RWPE2 (cell line): ENCODE measurements at regions not wholly inside any gene's neighbourhood (a gene's known extent, or its start where the extent isn't known, plus 50 kb on each side); places are given as distances from the start of the nearest gene placed in this dataset.
"Not testable (repeated sequence)": the region's sequence is repeated elsewhere in the genome, so short reads cannot be mapped to it uniquely, and the experiment has no call there.

ENCODE experiments used
- ATAC-seq: fragments of 200-7000 bp; cut with Tn5 transposase; 3 replicates; pipeline ENCODE4 v1.9.1; 2021; ENCODE audit warnings: low read depth
- DNase-seq: peaks from one replicate; pipeline ENCODE4 v3.0.0-alpha.2; 2020; ENCODE audit warnings: low spot score
- H3K27ac ChIP-seq: fragments of 450-650 bp; 2 replicates; pipeline ENCODE4 v1.5.1; 2017; ENCODE audit warnings: mild to moderate bottlenecking; ENCODE audit not compliant: poor library complexity, severe bottlenecking
- H3K27me3 ChIP-seq: fragments of 250-450 bp; sonication (Bioruptor Pico); 2 replicates; pipeline ENCODE4 v1.5.1; 2021; ENCODE audit warnings: mild to moderate bottlenecking, moderate library complexity; ENCODE audit not compliant: insufficient read depth, poor library complexity, severe bottlenecking
- H3K36me3 ChIP-seq: fragments of 250-450 bp; sonication (Bioruptor Pico); 2 replicates; pipeline ENCODE4 v1.5.1; 2020; ENCODE audit warnings: low read depth, mild to moderate bottlenecking, moderate library complexity
- H3K4me1 ChIP-seq: fragments of 250-450 bp; sonication (Bioruptor Pico); 2 replicates; pipeline ENCODE4 v1.5.1; 2021; ENCODE audit warnings: mild to moderate bottlenecking, moderate library complexity; ENCODE audit not compliant: insufficient read depth, poor library complexity, severe bottlenecking
- H3K4me3 ChIP-seq: fragments of 250-450 bp; sonication (Bioruptor Pico); 2 replicates; pipeline ENCODE4 v1.5.1; 2021; ENCODE audit warnings: mild to moderate bottlenecking, moderate library complexity; ENCODE audit not compliant: severe bottlenecking
- H3K9me3 ChIP-seq: fragments of 250-450 bp; sonication (Bioruptor Pico); 2 replicates; pipeline ENCODE4 v1.5.1; 2021; ENCODE audit warnings: mild to moderate bottlenecking, moderate library complexity; ENCODE audit not compliant: severe bottlenecking
- TF ChIP-seq, protein P1 (sequence below): fragments of 450-650 bp; IDR thresholded peaks from one replicate; pipeline ENCODE4 v1.5.1; 2017; ENCODE audit warnings: mild to moderate bottlenecking, moderate library complexity; ENCODE audit not compliant: poor library complexity, severe bottlenecking

DNA sequence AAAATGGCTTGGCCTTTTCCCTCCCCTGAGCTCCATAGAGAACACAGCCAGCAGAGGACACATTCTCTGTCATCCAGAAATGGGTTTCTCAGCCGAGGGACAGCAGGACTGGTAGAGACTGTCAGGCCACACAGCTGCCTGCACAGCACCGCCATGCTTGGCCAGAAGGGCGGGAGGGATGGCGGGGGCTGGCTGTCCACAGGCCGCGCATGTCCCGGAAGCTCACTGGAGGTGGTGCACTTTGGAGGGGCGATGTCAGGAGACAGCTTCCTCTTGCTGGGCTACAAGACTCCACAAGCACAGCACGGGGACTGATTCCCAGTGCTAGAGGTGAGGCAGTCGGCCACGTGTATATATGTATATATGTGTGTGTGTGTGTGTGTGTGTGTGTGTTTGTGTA lies 125.3 kb downstream of the GOLGA6L4 start:
- H3K27me3 ChIP-seq, H3K36me3 ChIP-seq, H3K9me3 ChIP-seq, H3K4me3 ChIP-seq, ATAC-seq, H3K4me1 ChIP-seq, DNase-seq, H3K27ac ChIP-seq: not testable (repeated sequence)

DNA sequence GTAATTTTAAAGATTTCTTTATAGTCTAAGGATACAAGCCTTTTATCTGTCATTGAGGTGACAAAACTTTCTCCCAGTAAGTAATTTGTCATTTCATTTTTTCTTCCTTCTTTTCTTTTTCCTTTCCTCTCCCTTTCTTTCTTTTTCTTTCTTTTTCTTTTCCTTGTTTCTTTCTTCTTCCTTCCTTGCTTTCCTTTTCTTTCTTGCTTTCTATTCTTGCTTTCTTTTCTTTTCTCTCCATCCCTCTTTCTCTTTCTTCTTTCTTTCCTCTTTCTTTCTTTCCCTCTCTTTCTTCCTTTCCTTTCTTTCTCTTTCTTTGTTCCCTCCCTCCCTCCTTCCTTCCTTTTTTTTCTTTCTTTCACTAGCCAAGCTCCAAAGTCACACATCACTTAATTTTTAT lies 148.8 kb downstream of the GOLGA6L4 start:
- not testable (repeated sequence) for H3K4me1 ChIP-seq, H3K27me3 ChIP-seq, H3K9me3 ChIP-seq, H3K36me3 ChIP-seq, DNase-seq, ATAC-seq, H3K4me3 ChIP-seq, H3K27ac ChIP-seq

DNA sequence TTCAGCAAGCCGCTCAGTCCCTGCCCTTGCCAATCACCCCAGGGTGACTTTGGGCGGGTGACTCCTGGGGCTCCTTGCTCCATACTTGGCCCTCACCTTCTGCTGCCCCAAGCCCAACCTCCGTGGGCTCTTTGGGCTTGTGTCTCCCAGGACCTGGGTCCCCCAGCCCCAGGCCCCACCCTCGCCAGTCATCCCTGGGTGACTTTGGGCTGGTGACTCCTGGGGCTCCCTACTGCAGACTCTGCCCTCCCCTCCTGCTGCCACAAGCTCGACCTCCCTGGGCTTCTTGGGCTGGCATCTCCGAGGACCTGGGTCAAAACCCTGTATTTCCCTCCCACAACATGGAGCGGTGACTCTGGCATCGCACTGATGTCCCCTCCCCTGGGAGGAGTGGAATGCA lies 151.5 kb downstream of the GOLGA6L4 start:
- TF ChIP-seq, protein P1, sequence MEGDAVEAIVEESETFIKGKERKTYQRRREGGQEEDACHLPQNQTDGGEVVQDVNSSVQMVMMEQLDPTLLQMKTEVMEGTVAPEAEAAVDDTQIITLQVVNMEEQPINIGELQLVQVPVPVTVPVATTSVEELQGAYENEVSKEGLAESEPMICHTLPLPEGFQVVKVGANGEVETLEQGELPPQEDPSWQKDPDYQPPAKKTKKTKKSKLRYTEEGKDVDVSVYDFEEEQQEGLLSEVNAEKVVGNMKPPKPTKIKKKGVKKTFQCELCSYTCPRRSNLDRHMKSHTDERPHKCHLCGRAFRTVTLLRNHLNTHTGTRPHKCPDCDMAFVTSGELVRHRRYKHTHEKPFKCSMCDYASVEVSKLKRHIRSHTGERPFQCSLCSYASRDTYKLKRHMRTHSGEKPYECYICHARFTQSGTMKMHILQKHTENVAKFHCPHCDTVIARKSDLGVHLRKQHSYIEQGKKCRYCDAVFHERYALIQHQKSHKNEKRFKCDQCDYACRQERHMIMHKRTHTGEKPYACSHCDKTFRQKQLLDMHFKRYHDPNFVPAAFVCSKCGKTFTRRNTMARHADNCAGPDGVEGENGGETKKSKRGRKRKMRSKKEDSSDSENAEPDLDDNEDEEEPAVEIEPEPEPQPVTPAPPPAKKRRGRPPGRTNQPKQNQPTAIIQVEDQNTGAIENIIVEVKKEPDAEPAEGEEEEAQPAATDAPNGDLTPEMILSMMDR = no peak
- Histone ChIP-seq H3K9me3 (no peaks in the 10 kb centered on the region), H3K4me3 (no peak overlapping the region), H3K27me3 (peaks cover 8% of the 10 kb centered on the region), H3K36me3 (no peaks in the 10 kb centered on the region), H3K4me1 (no peaks in the 10 kb centered on the region), H3K27ac (no peak overlapping the region)
- ATAC-seq (no peak), DNase-seq (peak; percentile 35)

DNA sequence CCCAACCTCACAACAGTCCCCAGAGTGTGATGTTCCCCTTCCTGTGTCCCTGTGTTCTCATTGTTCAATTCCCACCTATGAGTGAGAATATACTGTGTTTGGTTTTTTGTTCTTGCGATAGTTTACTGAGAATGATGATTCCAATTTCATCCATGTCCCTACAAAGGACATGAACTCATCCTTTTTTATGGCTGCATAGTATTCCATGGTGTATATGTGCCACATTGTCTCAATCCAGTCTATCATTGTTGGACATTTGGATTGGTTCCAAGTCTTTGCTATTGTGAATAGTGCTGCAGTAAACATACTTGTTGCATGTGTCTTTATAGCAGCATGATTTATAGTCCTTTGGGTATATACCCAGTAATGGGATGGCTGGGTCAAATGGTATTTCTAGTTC lies 152.6 kb downstream of the GOLGA6L4 start:
- not testable (repeated sequence) for H3K4me3 ChIP-seq, H3K36me3 ChIP-seq, H3K27ac ChIP-seq, DNase-seq, H3K4me1 ChIP-seq, ATAC-seq, H3K27me3 ChIP-seq, H3K9me3 ChIP-seq

DNA sequence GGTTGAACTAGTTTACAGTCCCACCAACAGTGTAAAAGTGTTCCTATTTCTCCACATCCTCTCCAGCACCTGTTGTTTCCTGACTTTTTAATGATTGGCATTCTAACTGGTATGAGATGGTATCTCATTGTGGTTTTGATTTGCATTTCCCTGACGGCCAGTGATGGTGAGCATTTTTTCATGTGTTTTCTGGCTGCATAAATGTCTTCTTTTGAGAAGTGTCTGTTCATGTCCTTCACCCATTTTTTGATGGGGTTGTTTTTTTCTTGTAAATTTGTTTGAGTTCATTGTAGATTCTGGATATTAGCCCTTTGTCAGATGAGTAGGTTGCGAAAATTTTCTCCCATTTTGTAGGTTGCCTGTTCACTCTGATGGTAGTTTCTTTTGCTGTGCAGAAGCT lies 153.1 kb downstream of the GOLGA6L4 start:
- H3K9me3 ChIP-seq, DNase-seq, H3K4me3 ChIP-seq, H3K36me3 ChIP-seq, H3K27ac ChIP-seq, H3K27me3 ChIP-seq, H3K4me1 ChIP-seq, ATAC-seq: not testable (repeated sequence)

DNA sequence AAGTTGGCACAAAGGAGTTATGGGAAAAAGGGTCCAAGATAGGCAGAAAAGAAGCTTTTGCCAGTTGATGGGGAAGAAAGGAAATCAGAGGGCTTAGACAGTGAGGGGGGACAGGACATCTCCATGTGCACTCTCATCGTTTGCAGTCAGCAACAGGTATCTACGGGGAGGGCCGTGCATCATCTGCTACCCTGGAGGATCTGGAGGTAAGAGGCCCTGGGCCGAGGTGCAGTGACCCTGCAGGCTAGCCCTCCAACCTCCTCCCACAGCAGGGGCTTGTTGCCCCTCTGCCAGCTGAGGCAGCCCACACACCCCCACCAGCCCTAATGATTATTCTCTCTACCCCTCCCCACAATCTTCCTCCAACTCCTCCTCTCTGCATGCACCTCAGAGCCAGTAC lies 154.8 kb downstream of the GOLGA6L4 start:
- H3K4me1 ChIP-seq, H3K4me3 ChIP-seq, H3K36me3 ChIP-seq, H3K27ac ChIP-seq, ATAC-seq, H3K9me3 ChIP-seq, H3K27me3 ChIP-seq: not testable (repeated sequence)
- peak; percentile 30 for DNase-seq

DNA sequence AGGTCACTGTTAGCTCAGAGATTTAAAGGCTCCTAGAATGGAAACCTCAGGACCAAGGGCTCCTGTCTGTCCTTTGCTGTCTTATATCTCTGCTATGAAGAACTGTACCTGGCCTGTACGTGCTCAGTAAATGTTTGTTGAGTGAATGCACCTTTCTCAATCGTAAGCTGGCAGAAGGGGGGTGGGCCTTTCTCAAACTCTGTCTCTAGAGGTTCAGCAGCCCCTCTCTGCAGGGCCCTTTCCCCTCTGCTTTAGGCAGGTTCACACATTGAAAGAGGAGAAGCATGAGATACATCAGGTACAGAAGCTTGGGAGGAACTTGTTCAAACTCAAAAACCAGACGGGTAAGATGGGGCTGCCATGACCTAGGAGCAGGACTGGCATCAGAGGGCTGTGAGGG lies 155.6 kb downstream of the GOLGA6L4 start:
- no peak for ATAC-seq
- no peaks in the 10 kb centered on the region for H3K36me3 ChIP-seq
- H3K4me3 ChIP-seq = no peak overlapping the region
- H3K27ac ChIP-seq = no peak overlapping the region
- H3K27me3 ChIP-seq = no peaks in the 10 kb centered on the region
- no peaks in the 10 kb centered on the region for H3K9me3 ChIP-seq
- peak; percentile 16 for DNase-seq
- no peaks in the 10 kb centered on the region for H3K4me1 ChIP-seq
- TF ChIP-seq, protein P1 = no peak

DNA sequence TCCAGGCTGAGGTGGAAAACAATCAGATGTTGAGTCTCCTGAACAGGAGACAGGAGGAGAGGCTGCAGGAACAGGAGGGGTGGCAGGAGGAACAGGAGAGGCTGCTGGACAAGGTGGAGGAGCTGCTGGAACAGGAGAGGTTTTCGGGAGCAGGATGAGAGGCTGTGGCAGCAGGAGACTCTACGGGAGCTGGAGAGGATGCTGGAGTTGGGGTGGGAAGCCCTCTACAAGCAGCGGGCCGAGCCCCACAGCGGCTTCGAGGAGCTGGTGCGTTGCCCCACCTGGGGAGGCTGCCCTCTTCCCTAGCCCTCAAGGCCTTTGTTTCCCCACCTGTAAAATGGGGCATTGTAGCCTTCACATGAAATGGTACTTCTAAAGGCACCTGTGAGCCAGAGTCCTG lies 156.4 kb downstream of the GOLGA6L4 start:
- H3K36me3 ChIP-seq, H3K4me1 ChIP-seq, ATAC-seq, H3K27me3 ChIP-seq, H3K27ac ChIP-seq, H3K9me3 ChIP-seq, H3K4me3 ChIP-seq: not testable (repeated sequence)
- DNase-seq = peak; percentile 36

DNA sequence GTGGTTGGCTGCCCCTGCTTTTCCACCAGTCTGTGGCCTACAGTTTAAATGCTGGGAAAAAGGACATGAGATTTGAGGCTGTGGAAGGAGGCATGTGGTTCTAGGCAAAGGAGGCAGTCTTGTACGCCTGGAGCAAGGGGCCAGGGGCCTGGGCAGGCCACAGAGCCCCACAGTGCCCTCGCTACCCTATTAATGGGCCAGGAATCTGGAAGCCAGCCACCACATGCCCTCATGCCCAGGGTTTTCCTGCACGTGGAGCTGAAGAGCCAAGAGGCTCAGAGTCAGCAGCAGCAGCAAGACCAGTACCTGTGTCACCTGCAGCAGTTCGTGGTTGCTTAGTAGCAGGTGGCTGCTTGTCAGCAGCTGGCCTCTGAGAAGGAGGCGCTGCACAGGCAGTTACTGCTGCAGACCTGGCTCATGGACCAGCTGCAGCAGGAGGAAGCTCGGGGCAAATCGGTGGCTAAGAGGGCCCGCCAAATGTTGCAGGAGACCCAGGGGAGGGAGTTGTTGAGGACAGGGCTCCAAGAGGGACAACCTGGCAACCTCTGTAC lies 157.9 kb downstream of the GOLGA6L4 start:
- not testable (repeated sequence) for H3K27me3 ChIP-seq, H3K27ac ChIP-seq, H3K4me3 ChIP-seq, H3K4me1 ChIP-seq, H3K9me3 ChIP-seq, H3K36me3 ChIP-seq
- ATAC-seq (0 out of 3 replicates have a peak, but pooled peaks have one; percentile 19), DNase-seq (peak; percentile 27)

DNA sequence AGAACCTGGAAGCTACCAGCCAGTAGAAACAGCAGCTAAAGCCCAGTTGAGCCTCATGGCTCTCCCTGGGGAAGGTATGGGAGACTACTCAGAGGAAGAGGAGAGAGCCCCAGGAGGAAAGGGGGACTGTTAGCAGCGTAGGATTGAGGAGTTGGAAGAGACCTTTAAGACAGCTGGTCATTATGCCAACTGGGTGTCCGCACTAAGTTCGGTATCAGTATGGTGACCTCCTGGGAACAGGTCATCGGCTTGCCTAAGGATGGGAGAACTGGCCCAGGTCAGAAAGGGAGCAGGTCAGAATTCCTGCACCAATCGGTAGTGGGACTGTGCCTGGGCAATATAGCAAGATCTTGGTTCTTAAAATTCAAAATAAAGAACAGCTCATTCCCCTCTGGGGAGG lies 158.4 kb downstream of the GOLGA6L4 start:
- H3K9me3 ChIP-seq, H3K36me3 ChIP-seq, H3K4me1 ChIP-seq, ATAC-seq, H3K27me3 ChIP-seq, H3K27ac ChIP-seq, H3K4me3 ChIP-seq: not testable (repeated sequence)
- peak; percentile 23 for DNase-seq
